DMS 273 (cell line): ENCODE measurements at regions not wholly inside any gene's neighbourhood (a gene's known extent, or its start where the extent isn't known, plus 50 kb on each side); places are given as distances from the start of the nearest gene placed in this dataset.

ENCODE experiments used
- DNase-seq: peaks from one replicate; lab custom pipeline; 2025; ENCODE audit not compliant: unreplicated experiment; lab: John Stamatoyannopoulos, UW

- DNase-seq, result no peak
Observed at GRCh38 chr12:127401005-127401404, 866.0 kb upstream of the TMEM132C start.

GRCh38 chr12:127401536-127401935 is 865.4 kb upstream of the TMEM132C start:
- DNase-seq, result no peak

- no peak for DNase-seq
Observed at GRCh38 chr12:127411166-127411915, 855.6 kb upstream of the TMEM132C start.

GRCh38 chr12:127411981-127412380 is 855.0 kb upstream of the TMEM132C start:
- DNase-seq, result no peak

GRCh38 chr12:127412866-127413265 is 854.1 kb upstream of the TMEM132C start:
- no peak for DNase-seq

GRCh38 chr12:127414186-127414585 is 852.8 kb upstream of the TMEM132C start:
- no peak for DNase-seq

GRCh38 chr12:127414636-127415035 is 852.3 kb upstream of the TMEM132C start:
- no peak for DNase-seq

GRCh38 chr12:127416796-127417195 is 850.2 kb upstream of the TMEM132C start:
- DNase-seq, result no peak

- no peak for DNase-seq
Observed at GRCh38 chr12:127419111-127419510, 847.9 kb upstream of the TMEM132C start.

GRCh38 chr12:127421614-127422013 is 845.4 kb upstream of the TMEM132C start:
- no peak for DNase-seq

- DNase-seq, result no peak
Observed at GRCh38 chr12:127422935-127423566, 843.9 kb upstream of the TMEM132C start.

- DNase-seq, result no peak
Observed at GRCh38 chr12:127425474-127425873, 841.5 kb upstream of the TMEM132C start.

GRCh38 chr12:127428420-127428819 is 838.5 kb upstream of the TMEM132C start:
- no peak for DNase-seq

- no peak for DNase-seq
Observed at GRCh38 chr12:127429551-127430285, 837.3 kb upstream of the TMEM132C start.

GRCh38 chr12:127430401-127430800 is 836.6 kb upstream of the TMEM132C start:
- no peak for DNase-seq

GRCh38 chr12:127431177-127431576 is 835.8 kb upstream of the TMEM132C start:
- DNase-seq, result no peak

GRCh38 chr12:127431594-127431993 is 835.4 kb upstream of the TMEM132C start:
- no peak for DNase-seq

GRCh38 chr12:127435439-127435838 is 831.5 kb upstream of the TMEM132C start:
- DNase-seq, result no peak

GRCh38 chr12:127438512-127439244 is 828.3 kb upstream of the TMEM132C start:
- no peak for DNase-seq

GRCh38 chr12:127445581-127446139 is 821.3 kb upstream of the TMEM132C start:
- no peak for DNase-seq

- DNase-seq, result no peak
Observed at GRCh38 chr12:127448906-127449305, 818.1 kb upstream of the TMEM132C start.
